Type B pancreatic cell (in vitro differentiated cells): ENCODE measurements at regions not wholly inside any gene's neighbourhood (a gene's known extent, or its start where the extent isn't known, plus 50 kb on each side); places are given as distances from the start of the nearest gene placed in this dataset.

Experiments used
- DNase-seq: peaks from one replicate; pipeline ENCODE4 v3.0.0; 2021; ENCODE audit warnings: mixed read lengths; ENCODE audit not compliant: unreplicated experiment; ENCODE audit errors: extremely low spot score
- H3K27ac Mint-ChIP-seq: 2 replicates; pipeline ENCODE4 v1.8.0; 2021; ENCODE audit warnings: mild to moderate bottlenecking, mixed read lengths
- H3K27me3 Mint-ChIP-seq: 2 replicates; pipeline ENCODE4 v1.8.0; 2021; ENCODE audit warnings: mixed read lengths
- H3K36me3 Mint-ChIP-seq: 2 replicates; pipeline ENCODE4 v1.8.0; 2021; ENCODE audit warnings: mixed read lengths
- H3K4me1 Mint-ChIP-seq: one replicate; pipeline ENCODE4 v1.8.0; 2021; ENCODE audit warnings: mixed read lengths; ENCODE audit not compliant: unreplicated experiment
- H3K4me3 Mint-ChIP-seq: 2 replicates; pipeline ENCODE4 v1.8.0; 2021; ENCODE audit warnings: mild to moderate bottlenecking, mixed read lengths
- H3K9me3 Mint-ChIP-seq: 2 replicates; pipeline ENCODE4 v1.8.0; 2021; ENCODE audit warnings: mixed read lengths
- TF ChIP-seq, protein P1 (sequence below): fragments of 200-600 bp; sonication (generic); conservative IDR thresholded peaks from 2 replicates; pipeline ENCODE4 v1.5.0; 2021; ENCODE audit warnings: antibody characterized with exemption, mild to moderate bottlenecking

DNA sequence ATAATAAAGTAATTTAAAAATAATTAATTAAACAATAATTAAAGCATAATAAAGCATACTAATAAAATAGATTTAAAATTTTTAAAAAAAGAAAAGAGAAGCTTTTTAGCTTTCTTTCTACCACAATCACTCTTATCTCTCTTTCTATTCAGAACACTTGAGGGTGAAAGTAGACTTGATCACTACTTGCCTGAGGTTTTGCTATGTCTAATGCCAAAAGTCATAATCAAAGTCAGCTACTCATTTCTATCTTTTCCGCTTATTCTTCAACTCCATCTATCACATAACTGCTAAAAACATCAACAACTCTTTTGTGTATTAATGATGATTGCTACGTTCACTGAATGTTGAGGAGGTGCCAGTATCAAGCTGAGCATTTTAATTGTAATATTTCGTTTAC is 202.0 kb upstream of the KRR1 start:
- DNase-seq = no peak
- TF ChIP-seq, protein P1, sequence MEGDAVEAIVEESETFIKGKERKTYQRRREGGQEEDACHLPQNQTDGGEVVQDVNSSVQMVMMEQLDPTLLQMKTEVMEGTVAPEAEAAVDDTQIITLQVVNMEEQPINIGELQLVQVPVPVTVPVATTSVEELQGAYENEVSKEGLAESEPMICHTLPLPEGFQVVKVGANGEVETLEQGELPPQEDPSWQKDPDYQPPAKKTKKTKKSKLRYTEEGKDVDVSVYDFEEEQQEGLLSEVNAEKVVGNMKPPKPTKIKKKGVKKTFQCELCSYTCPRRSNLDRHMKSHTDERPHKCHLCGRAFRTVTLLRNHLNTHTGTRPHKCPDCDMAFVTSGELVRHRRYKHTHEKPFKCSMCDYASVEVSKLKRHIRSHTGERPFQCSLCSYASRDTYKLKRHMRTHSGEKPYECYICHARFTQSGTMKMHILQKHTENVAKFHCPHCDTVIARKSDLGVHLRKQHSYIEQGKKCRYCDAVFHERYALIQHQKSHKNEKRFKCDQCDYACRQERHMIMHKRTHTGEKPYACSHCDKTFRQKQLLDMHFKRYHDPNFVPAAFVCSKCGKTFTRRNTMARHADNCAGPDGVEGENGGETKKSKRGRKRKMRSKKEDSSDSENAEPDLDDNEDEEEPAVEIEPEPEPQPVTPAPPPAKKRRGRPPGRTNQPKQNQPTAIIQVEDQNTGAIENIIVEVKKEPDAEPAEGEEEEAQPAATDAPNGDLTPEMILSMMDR = no peak
- no peaks in the 10 kb centered on the region for H3K36me3 Mint-ChIP-seq
- H3K4me3 Mint-ChIP-seq = no peak overlapping the region
- H3K27ac Mint-ChIP-seq = peak overlapping the region; percentile 16
- peaks cover 58% of the 10 kb centered on the region for H3K4me1 Mint-ChIP-seq
- H3K27me3 Mint-ChIP-seq = no peaks in the 10 kb centered on the region
- H3K9me3 Mint-ChIP-seq = peaks cover 5% of the 10 kb centered on the region

DNA sequence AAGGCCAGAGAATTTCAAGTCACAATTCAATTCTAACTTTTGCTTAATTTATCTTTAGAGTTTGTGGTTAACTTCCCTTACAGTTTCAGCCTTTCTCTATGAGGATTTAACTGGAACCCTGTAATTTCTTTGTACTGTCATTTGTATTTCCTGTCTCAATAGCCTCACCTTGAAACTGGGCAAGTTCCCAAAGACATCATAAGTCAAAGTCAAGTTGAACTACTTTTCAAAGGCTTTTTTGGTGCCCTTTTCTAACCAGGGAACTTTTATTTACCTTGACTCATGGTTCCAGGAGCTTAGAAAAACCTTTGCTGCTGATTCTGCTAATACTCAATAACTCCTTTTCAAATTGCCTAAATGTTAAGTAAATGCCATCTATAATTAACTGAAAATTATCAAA is 200.8 kb upstream of the KRR1 start:
- H3K27ac Mint-ChIP-seq = peak overlapping the region; percentile 70
- TF ChIP-seq, protein P1 = no peak
- peaks cover 66% of the 10 kb centered on the region for H3K4me1 Mint-ChIP-seq
- H3K4me3 Mint-ChIP-seq = no peak overlapping the region
- H3K9me3 Mint-ChIP-seq = peaks cover 4% of the 10 kb centered on the region
- no peaks in the 10 kb centered on the region for H3K36me3 Mint-ChIP-seq
- no peaks in the 10 kb centered on the region for H3K27me3 Mint-ChIP-seq
- DNase-seq = no peak

DNA sequence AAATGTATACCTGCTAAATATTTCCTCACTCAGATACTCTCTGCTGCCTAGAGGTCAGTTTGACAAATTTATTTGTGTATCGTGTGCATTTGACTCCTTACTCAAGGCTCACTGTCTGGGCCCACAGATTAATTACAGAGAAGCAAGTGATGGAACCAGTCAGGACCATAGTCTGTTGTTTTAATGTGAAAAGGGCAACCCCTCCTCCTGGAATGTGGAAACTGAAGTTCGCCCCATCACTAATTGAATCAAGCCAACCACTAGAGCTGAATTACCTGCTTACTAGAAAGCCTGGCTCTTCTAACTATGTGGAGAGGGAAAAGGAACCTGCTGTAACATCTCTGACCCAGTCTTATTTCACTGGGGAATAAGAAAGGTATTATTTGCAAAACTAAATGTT is 199.9 kb upstream of the KRR1 start:
- H3K4me1 Mint-ChIP-seq = peaks cover 71% of the 10 kb centered on the region

DNA sequence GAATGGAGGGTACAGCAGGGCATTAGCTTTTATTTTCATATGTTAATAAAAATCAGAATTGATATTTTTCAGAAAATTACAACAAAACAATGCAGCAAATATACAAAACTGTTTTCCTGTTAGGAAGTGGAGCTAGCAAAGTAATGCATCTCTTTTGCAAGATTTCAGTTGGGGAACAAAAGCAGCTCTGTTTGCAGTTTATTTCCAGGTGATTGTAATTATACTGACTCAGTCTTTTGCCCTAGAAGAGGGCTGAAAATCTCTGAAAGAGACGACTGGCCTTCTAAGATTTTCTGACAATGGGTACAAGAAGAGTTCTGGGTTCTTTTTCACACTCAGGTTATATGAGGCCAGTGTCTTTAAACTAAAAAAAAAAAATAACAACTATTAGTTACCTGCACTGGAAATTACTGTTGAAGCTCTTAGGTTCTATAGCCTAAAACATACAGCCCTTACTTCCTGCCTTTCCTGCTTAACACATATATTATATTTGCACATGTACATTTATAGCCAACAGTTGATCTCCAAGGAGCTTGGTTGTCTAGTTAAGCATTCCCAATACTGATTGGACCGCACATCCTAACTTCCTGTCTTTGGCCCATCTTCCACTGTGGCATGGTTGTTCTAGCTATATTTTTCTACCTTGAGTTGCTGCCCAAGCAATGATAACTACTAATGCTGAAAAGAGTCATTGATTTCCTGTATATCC is 199.1 kb upstream of the KRR1 start:
- DNase-seq = no peak
- Mint-ChIP-seq H3K9me3 (peaks cover 4% of the 10 kb centered on the region), H3K27ac (peak overlapping the region; percentile 70), H3K4me1 (peaks cover 76% of the 10 kb centered on the region), H3K36me3 (no peaks in the 10 kb centered on the region), H3K4me3 (peak overlapping the region; percentile 29), H3K27me3 (no peaks in the 10 kb centered on the region)
- TF ChIP-seq, protein P1 = no peak

More for the DNA sequence above, 199.9 kb upstream of the KRR1 start:
- no peaks in the 10 kb centered on the region for H3K36me3 Mint-ChIP-seq
- no peak for DNase-seq
- peak overlapping the region; percentile 20 for H3K4me3 Mint-ChIP-seq
- H3K9me3 Mint-ChIP-seq = peaks cover 4% of the 10 kb centered on the region
- no peaks in the 10 kb centered on the region for H3K27me3 Mint-ChIP-seq
- TF ChIP-seq, protein P1 = no peak
- peak overlapping the region; percentile 70 for H3K27ac Mint-ChIP-seq

DNA sequence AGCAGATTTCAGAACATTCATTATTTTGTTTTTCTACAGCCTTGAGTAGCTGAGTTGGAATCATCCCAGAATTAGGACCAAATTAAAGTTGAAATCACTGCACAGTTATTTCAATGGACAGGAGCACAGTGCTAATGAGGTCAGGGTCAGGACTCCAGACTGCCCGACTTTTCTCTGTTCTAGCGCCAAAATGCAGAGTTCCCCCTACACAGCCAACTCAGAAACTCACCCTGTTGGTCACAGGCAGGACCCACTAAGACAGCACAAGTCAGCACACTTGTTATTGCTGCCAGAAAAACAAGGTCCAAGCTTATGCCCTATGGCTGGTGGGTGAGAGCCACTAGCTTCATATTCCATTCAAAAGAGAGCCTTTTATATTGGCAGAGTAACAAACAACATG is 198.1 kb upstream of the KRR1 start:
- TF ChIP-seq, protein P1 = no peak
- peaks cover 80% of the 10 kb centered on the region for H3K4me1 Mint-ChIP-seq
- no peak overlapping the region for H3K4me3 Mint-ChIP-seq

More for the DNA sequence above, 198.1 kb upstream of the KRR1 start:
- Mint-ChIP-seq H3K27ac (no peak overlapping the region), H3K27me3 (no peaks in the 10 kb centered on the region), H3K9me3 (peaks cover 4% of the 10 kb centered on the region), H3K36me3 (no peaks in the 10 kb centered on the region)
- DNase-seq = no peak
